Endothelial cell of umbilical vein (primary cell): ENCODE measurements at regions not wholly inside any gene's neighbourhood (a gene's known extent, or its start where the extent isn't known, plus 50 kb on each side); places are given as distances from the start of the nearest gene placed in this dataset.

Experiments
- BruUV-seq: library from RNA; stranded (reverse); fragments of 400-500 nt; replicated peaks from 2 replicates; lab custom pipeline; 2021; lab: Mats Ljungman, UMichigan
- CTCF ChIA-PET: fragments of 300-600, 350-600 bp; sonication (Branson Sonifier 250); formaldehyde crosslinking; loops from one replicate; lab custom pipeline; 2021; ENCODE audit warnings: antibody characterized with exemption, inconsistent platforms; lab: Charles Lee
- POLR2A ChIA-PET: fragments of 300-600, 350-600 bp; sonication (Branson Sonifier 250); formaldehyde crosslinking; loops from one replicate; lab custom pipeline; 2021; ENCODE audit warnings: antibody characterized with exemption, inconsistent platforms; lab: Charles Lee
- DNase-seq: peaks from one replicate; pipeline ENCODE4 v3.0.0-alpha.2; 2011; ENCODE audit warnings: low read depth, low spot score
- FAIRE-seq: peaks from 2 replicates; lab custom pipeline; 2011; peaks lifted over from hg19 to GRCh38; lab: Jason Lieb, UNC
- H2AFZ ChIP-seq: 2 replicates; pipeline ENCODE4 v1.6.0; 2012; ENCODE audit warnings: low read depth, low read length, control low read depth, inconsistent platforms
- H3K27ac ChIP-seq: 2 replicates; pipeline ENCODE4 v1.5.1; 2011; ENCODE audit warnings: low read depth, mild to moderate bottlenecking, control low read depth, low read length, moderate library complexity; ENCODE audit not compliant: insufficient read depth
- H3K27me3 ChIP-seq, 2 experiments: 2 replicates each; pipeline versions ENCODE4 v1.6.0 to v1.6.1; 2011; ENCODE audit warnings: low read length in 2 of 2, mixed read lengths in 1 of 2; ENCODE audit not compliant: control insufficient read depth in 2 of 2, insufficient read depth in 2 of 2
- H3K36me3 ChIP-seq, 2 experiments: 2 replicates in 1 of 2; 3 replicates in 1 of 2; pipeline ENCODE4 v1.5.1; 2011; ENCODE audit warnings: low read length in 2 of 2, mild to moderate bottlenecking in 1 of 2, moderate library complexity in 1 of 2; ENCODE audit not compliant: control insufficient read depth in 2 of 2, insufficient read depth in 2 of 2; ENCODE audit errors: extremely low read depth in 1 of 2
- H3K4me1 ChIP-seq: 3 replicates; pipeline ENCODE4 v1.5.1; 2011; ENCODE audit warnings: mild to moderate bottlenecking, low read length; ENCODE audit not compliant: control insufficient read depth, insufficient read depth; ENCODE audit errors: extremely low read depth
- H3K4me2 ChIP-seq: 2 replicates; pipeline ENCODE4 v1.6.1; 2011; ENCODE audit warnings: low read length, control low read depth, mixed read lengths; ENCODE audit not compliant: insufficient read depth
- H3K4me3 ChIP-seq, 3 experiments: fragments of 200-600 bp in 1 of 3; sonication (generic), shearing (Covaris generic) in 1 of 3; replicated peaks in 1 of 3; 2 replicates each; pipeline ENCODE4 v1.5.1; 2011 to 2016; ENCODE audit warnings: control low read depth in 3 of 3, low read length in 3 of 3, mild to moderate bottlenecking in 2 of 3, inconsistent platforms in 1 of 3, low read depth in 1 of 3, moderate library complexity in 1 of 3; ENCODE audit not compliant: insufficient read depth in 1 of 3
- H3K79me2 ChIP-seq: 2 replicates; pipeline ENCODE4 v1.6.0; 2012; ENCODE audit warnings: low read length, inconsistent platforms; ENCODE audit not compliant: control insufficient read depth, insufficient read depth
- H3K9ac ChIP-seq: replicated peaks from 2 replicates; pipeline ENCODE3; 2011; ENCODE audit warnings: low read length, control low read depth; ENCODE audit not compliant: insufficient read depth; ENCODE audit errors: extremely low read depth
- H3K9me1 ChIP-seq: replicated peaks from 3 replicates; pipeline ENCODE4 v1.6.0; 2011; ENCODE audit warnings: mild to moderate bottlenecking, low read length; ENCODE audit not compliant: control insufficient read depth, insufficient read depth; ENCODE audit errors: extremely low read depth
- H3K9me3 ChIP-seq: replicated peaks from 2 replicates; pipeline ENCODE4 v1.5.1; 2012; ENCODE audit warnings: low read length, inconsistent platforms; ENCODE audit not compliant: control insufficient read depth, insufficient read depth
- H4K20me1 ChIP-seq: replicated peaks from 2 replicates; pipeline ENCODE3; 2011; ENCODE audit warnings: mild to moderate bottlenecking, low read length; ENCODE audit not compliant: control insufficient read depth, insufficient read depth; ENCODE audit errors: extremely low read depth
- CTCF ChIP-seq, 2 donors: IDR thresholded peaks; 1 replicate in 1 of 2; 2 replicates in 1 of 2; pipeline ENCODE4 v1.5.1; 2011; ENCODE audit warnings: low read length in 2 of 2, mild to moderate bottlenecking in 2 of 2, moderate library complexity in 2 of 2, control low read depth in 1 of 2, inconsistent platforms in 1 of 2, low read depth in 1 of 2; ENCODE audit not compliant: insufficient read depth in 1 of 2; ENCODE audit errors: extremely low read depth in 1 of 2
- EZH2 ChIP-seq: IDR thresholded peaks from 2 replicates; pipeline ENCODE4 v1.6.1; 2012; ENCODE audit warnings: borderline replicate concordance, low read depth, mild to moderate bottlenecking, moderate library complexity, low read length, inconsistent platforms; ENCODE audit not compliant: severe bottlenecking
- FOS ChIP-seq: IDR thresholded peaks from 2 replicates; pipeline ENCODE4 v1.6.1; 2011; ENCODE audit warnings: mild to moderate bottlenecking, low read length, moderate library complexity, borderline replicate concordance; ENCODE audit not compliant: insufficient read depth
- GATA2 ChIP-seq: IDR thresholded peaks from 2 replicates; pipeline ENCODE4 v1.7.0; 2011; ENCODE audit warnings: low read depth, mild to moderate bottlenecking, moderate library complexity, mixed read lengths, low read length; ENCODE audit not compliant: insufficient read length, insufficient read depth
- JUN ChIP-seq: IDR thresholded peaks from 2 replicates; pipeline ENCODE4 v1.6.1; 2011; ENCODE audit warnings: borderline replicate concordance, low read depth; ENCODE audit not compliant: insufficient read length, insufficient read depth
- MAX ChIP-seq: IDR thresholded peaks from 2 replicates; pipeline ENCODE4 v1.6.1; 2011; ENCODE audit not compliant: insufficient read depth, insufficient read length
- MYC ChIP-seq: IDR thresholded peaks from one replicate; pipeline ENCODE4 v1.6.1; 2011; ENCODE audit warnings: mild to moderate bottlenecking, low read depth, low read length
- POLR2A ChIP-seq: IDR thresholded peaks from 2 replicates; pipeline ENCODE4 v1.6.1; 2012; ENCODE audit warnings: low read depth, mild to moderate bottlenecking, control low read depth, low read length
- POLR2AphosphoS5 ChIP-seq: IDR thresholded peaks from 2 replicates; pipeline ENCODE4 v1.6.1; 2012; ENCODE audit warnings: low read depth, mild to moderate bottlenecking, control low read depth, low read length, moderate library complexity; ENCODE audit not compliant: insufficient read depth
- dilution Hi-C: fragments of 300-500 bp; cut with MboI; formaldehyde crosslinking; loops from one replicate; pipeline ENCODE4 v1.15.0; 2019; ENCODE audit warnings: low sequenced_read_pairs; ENCODE audit not compliant: extremely low pct_ligation_motif_present
- intact Hi-C: fragments of 100-400 bp; cut with micrococcal nuclease; formaldehyde crosslinking; loops from one replicate; pipeline ENCODE4 v1.10.0; 2022

GRCh38 chr14:53528185-53528671 is 375.1 kb upstream of the DDHD1 start:
- Histone ChIP-seq H3K4me1 (no peaks in the 10 kb centered on the region), H2AFZ (no peak overlapping the region), H3K4me2 (no peak overlapping the region), H3K9ac (no peak overlapping the region), H3K4me3 (no peak overlapping the region), H3K79me2 (no peaks in the 10 kb centered on the region), H3K36me3 (no peaks in the 10 kb centered on the region), H4K20me1 (no peaks in the 10 kb centered on the region), H3K9me1 (no peaks in the 10 kb centered on the region), H3K9me3 (no peaks in the 10 kb centered on the region), H3K27ac (no peak overlapping the region), H3K27me3 (peaks cover 0 to 3% of the 10 kb centered on the region in 2 experiments)
- BruUV-seq: no TSS peak
- no peak for FAIRE-seq
- dilution Hi-C loops (loop anchor here (25.0 kb wide), 1 partner anchor 809 kb away; no protein-coding TSS in a partner anchor), intact Hi-C loops (no loop called here)
- ChIA-PET CTCF (interaction anchor here (3.3 kb wide), 1 partner anchor 10 kb away, joined by 8 read pairs; no protein-coding TSS in a partner anchor), POLR2A (no interaction called here)
- no peak for DNase-seq
- TF ChIP-seq FOS: no peak
- no peak for TF ChIP-seq MAX
- no peak for TF ChIP-seq JUN
- no peak for TF ChIP-seq GATA2
- TF ChIP-seq POLR2A: no peak
- TF ChIP-seq CTCF (IDR thresholded peaks at IDR 0.05; ENCODE audit: extremely low read depth in 1 of 2, insufficient read depth in 1 of 2, low read depth in 1 of 2, low read length in 2 of 2): no peak
- no peak for TF ChIP-seq EZH2
- no peak for TF ChIP-seq MYC
- TF ChIP-seq POLR2AphosphoS5: no peak
